ENCODE measurements at regions not wholly inside any gene's neighbourhood (a gene's known extent, or its start where the extent isn't known, plus 50 kb on each side); places are given as distances from the start of the nearest gene placed in this dataset.

- CTCF ChIA-PET, result no interaction called here
- POLR2A ChIA-PET, result no interaction called here
- Histone ChIP-seq H3K4me3 (ENCODE audit: low read depth, low read length) (no peak overlapping the region), H3K27me3 (ENCODE audit: control insufficient read depth, insufficient read depth, low read length) (no peaks in the 10 kb centered on the region), H3K9me3 (ENCODE audit: control insufficient read depth, insufficient read depth, low read length) (no peaks in the 10 kb centered on the region), H3K27ac (ENCODE audit: low read depth, low read length) (no peak overlapping the region)
- no peak for TF ChIP-seq CTCF (IDR thresholded peaks at IDR 0.05; ENCODE audit: low read depth, low read length)
- DNase-seq (ENCODE audit: low read depth, low spot score), result no peak
Measured at GRCh38 chr6:50276771-50277261, 227.1 kb upstream of the DEFB112 start.

- Histone ChIP-seq H3K27me3 (ENCODE audit: control insufficient read depth, insufficient read depth, low read length) (no peaks in the 10 kb centered on the region), H3K27ac (ENCODE audit: low read depth, low read length) (no peak overlapping the region), H3K4me3 (ENCODE audit: low read depth, low read length) (no peak overlapping the region), H3K9me3 (ENCODE audit: control insufficient read depth, insufficient read depth, low read length) (no peaks in the 10 kb centered on the region)
- no peak for DNase-seq (ENCODE audit: low read depth, low spot score)
- POLR2A ChIA-PET, result no interaction called here
- CTCF ChIA-PET, result no interaction called here
- no peak for TF ChIP-seq CTCF (IDR thresholded peaks at IDR 0.05; ENCODE audit: low read depth, low read length)
Measured at GRCh38 chr6:50277774-50278173, 228.0 kb upstream of the DEFB112 start.

- no peak for DNase-seq (ENCODE audit: low read depth, low spot score)
- no peak for TF ChIP-seq CTCF (IDR thresholded peaks at IDR 0.05; ENCODE audit: low read depth, low read length)
- POLR2A ChIA-PET, result no interaction called here
Measured at GRCh38 chr6:50278663-50279062, 228.9 kb upstream of the DEFB112 start.

GRCh38 chr6:50285735-50286134 lies 236.0 kb upstream of the DEFB112 start:
- POLR2A ChIA-PET, result no interaction called here
- CTCF ChIA-PET, result no interaction called here
- no peak for DNase-seq (ENCODE audit: low read depth, low spot score)
- H3K27ac ChIP-seq (ENCODE audit: low read depth, low read length), result no peak overlapping the region
- H3K27me3 ChIP-seq (ENCODE audit: control insufficient read depth, insufficient read depth, low read length), result no peaks in the 10 kb centered on the region
- H3K9me3 ChIP-seq (ENCODE audit: control insufficient read depth, insufficient read depth, low read length), result no peaks in the 10 kb centered on the region
- TF ChIP-seq CTCF (IDR thresholded peaks at IDR 0.05; ENCODE audit: low read depth, low read length), result no peak
- no peak overlapping the region for H3K4me3 ChIP-seq (ENCODE audit: low read depth, low read length)

More at GRCh38 chr6:50278663-50279062, 228.9 kb upstream of the DEFB112 start:
- CTCF ChIA-PET, result no interaction called here
- H3K4me3 ChIP-seq (ENCODE audit: low read depth, low read length), result no peak overlapping the region
- H3K9me3 ChIP-seq (ENCODE audit: control insufficient read depth, insufficient read depth, low read length), result no peaks in the 10 kb centered on the region
- H3K27me3 ChIP-seq (ENCODE audit: control insufficient read depth, insufficient read depth, low read length), result no peaks in the 10 kb centered on the region
- H3K27ac ChIP-seq (ENCODE audit: low read depth, low read length), result no peak overlapping the region

GRCh38 chr6:50288241-50288640 lies 238.5 kb upstream of the DEFB112 start:
- Histone ChIP-seq H3K9me3 (ENCODE audit: control insufficient read depth, insufficient read depth, low read length) (no peaks in the 10 kb centered on the region), H3K4me3 (ENCODE audit: low read depth, low read length) (no peak overlapping the region), H3K27me3 (ENCODE audit: control insufficient read depth, insufficient read depth, low read length) (no peaks in the 10 kb centered on the region), H3K27ac (ENCODE audit: low read depth, low read length) (no peak overlapping the region)
- no peak for TF ChIP-seq CTCF (IDR thresholded peaks at IDR 0.05; ENCODE audit: low read depth, low read length)
- ChIA-PET POLR2A (no interaction called here), CTCF (no interaction called here)
- no peak for DNase-seq (ENCODE audit: low read depth, low spot score)

Data from AG04450 (cell line).